ENCODE measurements at regions not wholly inside any gene's neighbourhood (a gene's known extent, or its start where the extent isn't known, plus 50 kb on each side); places are given as distances from the start of the nearest gene placed in this dataset.

GRCh38 chr5:27578279-27578678 lies 539.9 kb upstream of the CDH9 start:
- no peak for TF ChIP-seq POLR2A (IDR thresholded peaks at IDR 0.05)
- no peak overlapping the region for H3K4me3 ChIP-seq
- H3K36me3 ChIP-seq (replicated peaks in 1 of 2; ENCODE audit: insufficient read depth in 1 of 2, low read depth in 2 of 2), result no peaks in the 10 kb centered on the region
- no peak for ATAC-seq
- H3K4me1 ChIP-seq, result no peaks in the 10 kb centered on the region
- intact Hi-C loops (cut with DNase I), result no loop called here
- no peak overlapping the region for H3K27ac ChIP-seq
- no peaks in the 10 kb centered on the region for H3K9me3 ChIP-seq
- no peaks in the 10 kb centered on the region for H3K27me3 ChIP-seq
- DNase-seq, result no peak

DNA sequence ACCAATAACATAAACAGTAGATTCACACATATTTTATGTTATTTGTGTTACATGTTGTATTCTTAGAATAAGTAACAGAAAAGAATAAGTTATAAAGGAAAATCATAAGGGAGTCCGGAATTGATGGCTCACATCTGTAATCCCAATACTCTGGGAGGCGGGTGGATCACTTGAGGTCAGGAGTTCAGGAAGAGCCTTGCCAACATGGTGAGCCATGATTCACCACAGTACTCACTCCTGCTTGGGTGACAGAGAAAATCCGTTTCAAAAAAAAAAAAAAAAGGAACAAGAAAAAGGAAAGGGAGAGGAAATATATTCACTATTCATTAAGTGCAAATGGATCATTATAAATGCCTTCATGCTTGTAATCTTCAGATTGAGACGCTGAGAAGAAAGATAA lies 533.3 kb upstream of the CDH9 start:
- Histone ChIP-seq H3K27ac (no peak overlapping the region), H3K27me3 (no peaks in the 10 kb centered on the region), H3K36me3 (replicated peaks in 1 of 2; ENCODE audit: insufficient read depth in 1 of 2, low read depth in 2 of 2) (no peaks in the 10 kb centered on the region), H3K4me1 (no peaks in the 10 kb centered on the region), H3K4me3 (no peak overlapping the region), H3K9me3 (no peaks in the 10 kb centered on the region)
- no peak for DNase-seq
- TF ChIP-seq POLR2A (IDR thresholded peaks at IDR 0.05) (no peak), CTCF (IDR thresholded peaks at IDR 0.05) (no peak)
- intact Hi-C loops (cut with DNase I), result no loop called here
- 53 to 68% methylated on average over 3 to 4 of the region's 4 CpGs for WGBS, 2 donors
- ATAC-seq, result no peak

DNA sequence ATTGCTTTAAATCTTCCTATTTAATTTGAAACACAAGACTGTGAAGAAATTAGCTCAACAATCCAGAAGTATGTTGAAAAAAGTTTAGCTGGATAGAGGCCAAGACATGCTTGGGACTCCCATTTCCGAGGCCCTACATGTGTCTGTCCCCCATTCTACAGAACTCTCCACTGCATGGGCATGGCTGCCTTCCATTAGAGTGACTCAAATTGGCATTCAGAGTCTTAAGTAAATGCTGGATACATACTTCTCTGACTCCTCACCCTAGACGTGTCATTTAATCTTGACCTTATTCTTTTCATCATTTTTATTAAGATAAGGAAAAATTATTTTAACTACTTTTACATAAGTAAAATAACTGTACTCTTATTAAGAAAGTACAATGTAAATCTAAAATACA lies 530.4 kb upstream of the CDH9 start:
- H3K9me3 ChIP-seq, result no peaks in the 10 kb centered on the region
- WGBS, 2 donors, result 57 to 58% methylated on average over 2 of the region's 2 CpGs
- DNase-seq, result no peak
- no peaks in the 10 kb centered on the region for H3K27me3 ChIP-seq
- intact Hi-C loops (cut with DNase I), result no loop called here
- no peaks in the 10 kb centered on the region for H3K36me3 ChIP-seq (replicated peaks in 1 of 2; ENCODE audit: insufficient read depth in 1 of 2, low read depth in 2 of 2)
- no peak overlapping the region for H3K27ac ChIP-seq
- no peak overlapping the region for H3K4me3 ChIP-seq
- TF ChIP-seq CTCF (IDR thresholded peaks at IDR 0.05), result no peak
- no peak for TF ChIP-seq POLR2A (IDR thresholded peaks at IDR 0.05)
- no peaks in the 10 kb centered on the region for H3K4me1 ChIP-seq
- no peak for ATAC-seq

DNA sequence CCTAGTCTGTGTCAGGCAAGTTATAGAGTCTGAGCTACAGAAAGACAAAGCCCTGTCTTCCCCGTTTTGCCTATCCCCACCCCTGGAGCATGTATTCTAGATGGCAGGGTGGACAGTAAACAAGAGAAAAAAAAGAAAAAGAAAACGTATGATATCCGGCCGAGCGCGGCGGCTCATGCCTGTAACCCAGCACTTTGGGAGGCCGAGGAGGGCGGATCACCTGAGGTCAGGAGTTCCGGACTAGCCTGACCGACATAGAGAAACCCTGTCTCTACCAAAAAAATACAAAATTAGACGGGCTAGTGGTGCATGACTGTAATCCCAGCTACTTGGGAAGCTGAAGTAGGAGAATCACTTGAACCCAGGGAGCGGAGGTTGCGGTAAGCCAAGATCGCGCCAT lies 523.0 kb upstream of the CDH9 start:
- Histone ChIP-seq H3K4me1 (no peaks in the 10 kb centered on the region), H3K27me3 (no peaks in the 10 kb centered on the region), H3K4me3 (no peak overlapping the region), H3K9me3 (no peaks in the 10 kb centered on the region), H3K27ac (no peak overlapping the region), H3K36me3 (replicated peaks in 1 of 2; ENCODE audit: insufficient read depth in 1 of 2, low read depth in 2 of 2) (no peaks in the 10 kb centered on the region)
- WGBS, 2 donors, result 75 to 77% methylated on average over 16 of the region's 16 CpGs
- no peak for DNase-seq
- ATAC-seq, result no peak
- TF ChIP-seq CTCF (IDR thresholded peaks at IDR 0.05) (no peak), POLR2A (IDR thresholded peaks at IDR 0.05) (no peak)
- intact Hi-C loops (cut with DNase I), result no loop called here

DNA sequence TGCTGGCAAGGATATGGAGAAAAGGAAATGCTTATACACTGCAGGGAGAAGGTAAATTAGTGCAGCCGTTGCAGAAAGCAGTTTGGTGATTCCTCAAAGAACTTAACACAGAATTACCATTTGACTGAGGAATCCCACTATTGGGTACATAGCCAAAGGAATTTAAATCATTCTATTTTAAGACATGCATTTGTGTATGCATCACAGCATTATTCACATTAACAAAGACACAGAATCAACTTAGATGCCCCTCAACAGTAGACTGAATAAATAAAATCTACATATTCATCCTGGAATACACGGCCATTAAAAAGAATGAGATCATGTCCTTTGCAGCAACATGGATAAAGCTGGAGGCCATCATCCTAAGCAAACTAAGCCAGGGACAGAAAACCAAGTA lies 510.1 kb upstream of the CDH9 start:
- H3K4me1 ChIP-seq, result no peaks in the 10 kb centered on the region
- no peaks in the 10 kb centered on the region for H3K36me3 ChIP-seq (replicated peaks in 1 of 2; ENCODE audit: insufficient read depth in 1 of 2, low read depth in 2 of 2)
- TF ChIP-seq CTCF (IDR thresholded peaks at IDR 0.05) (no peak), POLR2A (IDR thresholded peaks at IDR 0.05) (no peak)
- ATAC-seq (no peak), DNase-seq (no peak)
- H3K27ac ChIP-seq, result no peak overlapping the region
- H3K27me3 ChIP-seq, result no peaks in the 10 kb centered on the region
- 33 to 52% methylated on average over 2 of the region's 2 CpGs for whole genome bisulfite sequencing, 2 donors
- H3K4me3 ChIP-seq, result no peak overlapping the region
- intact Hi-C loops (cut with DNase I), result no loop called here
- H3K9me3 ChIP-seq, result no peaks in the 10 kb centered on the region

All from body of pancreas (tissue), 4 donors.